GM23338 (cell line): ENCODE measurements at regions not wholly inside any gene's neighbourhood (a gene's known extent, or its start where the extent isn't known, plus 50 kb on each side); places are given as distances from the start of the nearest gene placed in this dataset.

ENCODE experiments used
- CREB1 ChIP-seq: fragments of 250-450 bp; sonication (Bioruptor Pico); IDR thresholded peaks from 2 replicates; pipeline ENCODE4 v1.5.0; 2020; ENCODE audit warnings: low read depth, mild to moderate bottlenecking, moderate library complexity
- EZH2 ChIP-seq: fragments of 200-600 bp; sonication (generic); IDR thresholded peaks from one replicate; pipeline ENCODE4 v1.8.0; 2017; ENCODE audit warnings: antibody characterized with exemption, mild to moderate bottlenecking, low read depth; ENCODE audit not compliant: unreplicated experiment
- EZH2phosphoT487 ChIP-seq: fragments of 200-600 bp; sonication (generic); IDR thresholded peaks from one replicate; pipeline ENCODE4 v1.8.1; 2018; ENCODE audit warnings: antibody characterized with exemption; ENCODE audit not compliant: unreplicated experiment
- NANOG ChIP-seq: IDR thresholded peaks from 2 replicates; pipeline ENCODE4 v1.6.1; 2016; ENCODE audit warnings: antibody characterized with exemption, borderline replicate concordance
- POLR2AphosphoS5 ChIP-seq: IDR thresholded peaks from 2 replicates; pipeline ENCODE4 v1.6.1; 2016; ENCODE audit warnings: antibody characterized with exemption, low read depth
- TF ChIP-seq, protein P1 (sequence below): IDR thresholded peaks from one replicate; pipeline ENCODE4 v1.6.1; 2018; ENCODE audit warnings: antibody characterized with exemption; ENCODE audit not compliant: unreplicated experiment
- TF ChIP-seq, protein P2 (sequence below), 2 experiments: fragments of 200-600 bp in 1 of 2; sonication (generic) in 1 of 2; conservative IDR thresholded peaks; 2 replicates each; pipeline versions ENCODE4 v1.5.1 to v1.6.1; 2016 to 2017; ENCODE audit warnings: antibody characterized with exemption in 2 of 2, low read depth in 2 of 2, mild to moderate bottlenecking in 2 of 2, moderate library complexity in 1 of 2

DNA sequence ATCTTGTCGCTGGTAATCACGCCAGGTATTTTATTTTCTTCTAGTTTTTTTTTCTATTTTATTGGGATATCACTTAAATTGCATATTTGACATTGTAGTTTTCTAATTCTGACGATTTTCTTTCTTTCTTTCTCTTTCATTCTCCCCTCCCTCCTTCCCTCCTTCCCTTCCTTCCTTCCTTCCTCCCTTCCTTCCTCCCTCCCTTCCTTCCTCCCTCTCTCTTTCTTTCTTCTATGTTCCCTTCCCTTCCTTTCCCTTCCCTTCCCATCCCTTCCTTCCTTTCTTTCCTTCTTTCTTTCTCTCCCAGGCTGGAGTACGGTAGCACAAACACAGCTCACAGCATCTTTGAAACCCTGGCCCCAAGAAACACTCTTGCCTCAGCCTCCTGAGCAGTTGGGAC lies 100.6 kb upstream of the BCL6 start:
- TF ChIP-seq EZH2 (no peak), CREB1 (CRISPR knock-in tag) (no peak), POLR2AphosphoS5 (no peak), NANOG (no peak), EZH2phosphoT487 (no peak)
- TF ChIP-seq, protein P1, sequence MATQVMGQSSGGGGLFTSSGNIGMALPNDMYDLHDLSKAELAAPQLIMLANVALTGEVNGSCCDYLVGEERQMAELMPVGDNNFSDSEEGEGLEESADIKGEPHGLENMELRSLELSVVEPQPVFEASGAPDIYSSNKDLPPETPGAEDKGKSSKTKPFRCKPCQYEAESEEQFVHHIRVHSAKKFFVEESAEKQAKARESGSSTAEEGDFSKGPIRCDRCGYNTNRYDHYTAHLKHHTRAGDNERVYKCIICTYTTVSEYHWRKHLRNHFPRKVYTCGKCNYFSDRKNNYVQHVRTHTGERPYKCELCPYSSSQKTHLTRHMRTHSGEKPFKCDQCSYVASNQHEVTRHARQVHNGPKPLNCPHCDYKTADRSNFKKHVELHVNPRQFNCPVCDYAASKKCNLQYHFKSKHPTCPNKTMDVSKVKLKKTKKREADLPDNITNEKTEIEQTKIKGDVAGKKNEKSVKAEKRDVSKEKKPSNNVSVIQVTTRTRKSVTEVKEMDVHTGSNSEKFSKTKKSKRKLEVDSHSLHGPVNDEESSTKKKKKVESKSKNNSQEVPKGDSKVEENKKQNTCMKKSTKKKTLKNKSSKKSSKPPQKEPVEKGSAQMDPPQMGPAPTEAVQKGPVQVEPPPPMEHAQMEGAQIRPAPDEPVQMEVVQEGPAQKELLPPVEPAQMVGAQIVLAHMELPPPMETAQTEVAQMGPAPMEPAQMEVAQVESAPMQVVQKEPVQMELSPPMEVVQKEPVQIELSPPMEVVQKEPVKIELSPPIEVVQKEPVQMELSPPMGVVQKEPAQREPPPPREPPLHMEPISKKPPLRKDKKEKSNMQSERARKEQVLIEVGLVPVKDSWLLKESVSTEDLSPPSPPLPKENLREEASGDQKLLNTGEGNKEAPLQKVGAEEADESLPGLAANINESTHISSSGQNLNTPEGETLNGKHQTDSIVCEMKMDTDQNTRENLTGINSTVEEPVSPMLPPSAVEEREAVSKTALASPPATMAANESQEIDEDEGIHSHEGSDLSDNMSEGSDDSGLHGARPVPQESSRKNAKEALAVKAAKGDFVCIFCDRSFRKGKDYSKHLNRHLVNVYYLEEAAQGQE: no peak
- TF ChIP-seq, protein P2, sequence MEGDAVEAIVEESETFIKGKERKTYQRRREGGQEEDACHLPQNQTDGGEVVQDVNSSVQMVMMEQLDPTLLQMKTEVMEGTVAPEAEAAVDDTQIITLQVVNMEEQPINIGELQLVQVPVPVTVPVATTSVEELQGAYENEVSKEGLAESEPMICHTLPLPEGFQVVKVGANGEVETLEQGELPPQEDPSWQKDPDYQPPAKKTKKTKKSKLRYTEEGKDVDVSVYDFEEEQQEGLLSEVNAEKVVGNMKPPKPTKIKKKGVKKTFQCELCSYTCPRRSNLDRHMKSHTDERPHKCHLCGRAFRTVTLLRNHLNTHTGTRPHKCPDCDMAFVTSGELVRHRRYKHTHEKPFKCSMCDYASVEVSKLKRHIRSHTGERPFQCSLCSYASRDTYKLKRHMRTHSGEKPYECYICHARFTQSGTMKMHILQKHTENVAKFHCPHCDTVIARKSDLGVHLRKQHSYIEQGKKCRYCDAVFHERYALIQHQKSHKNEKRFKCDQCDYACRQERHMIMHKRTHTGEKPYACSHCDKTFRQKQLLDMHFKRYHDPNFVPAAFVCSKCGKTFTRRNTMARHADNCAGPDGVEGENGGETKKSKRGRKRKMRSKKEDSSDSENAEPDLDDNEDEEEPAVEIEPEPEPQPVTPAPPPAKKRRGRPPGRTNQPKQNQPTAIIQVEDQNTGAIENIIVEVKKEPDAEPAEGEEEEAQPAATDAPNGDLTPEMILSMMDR (conservative IDR thresholded peaks at IDR 0.05; ENCODE audit: low read depth in 2 of 2): no peak
